Vagina (tissue), 2 donors: ENCODE measurements at regions not wholly inside any gene's neighbourhood (a gene's known extent, or its start where the extent isn't known, plus 50 kb on each side); places are given as distances from the start of the nearest gene placed in this dataset.

Experiments
- POLR2A ChIP-seq, 2 donors: fragments of 450-650 bp; IDR thresholded peaks; one replicate each; pipeline ENCODE4 v1.6.1; 2017; ENCODE audit warnings: antibody characterized with exemption in 2 of 2, mild to moderate bottlenecking in 2 of 2, moderate library complexity in 2 of 2
- TF ChIP-seq, protein P1 (sequence below), 3 experiments: fragments of 450-650 bp in 2 of 3; fragments of 200-600 bp in 1 of 3; sonication (generic) in 1 of 3; IDR thresholded peaks; one replicate each; pipeline ENCODE4 v1.5.1; 2017 to 2019; ENCODE audit warnings: antibody characterized with exemption in 3 of 3, mild to moderate bottlenecking in 2 of 3, moderate library complexity in 2 of 3

DNA sequence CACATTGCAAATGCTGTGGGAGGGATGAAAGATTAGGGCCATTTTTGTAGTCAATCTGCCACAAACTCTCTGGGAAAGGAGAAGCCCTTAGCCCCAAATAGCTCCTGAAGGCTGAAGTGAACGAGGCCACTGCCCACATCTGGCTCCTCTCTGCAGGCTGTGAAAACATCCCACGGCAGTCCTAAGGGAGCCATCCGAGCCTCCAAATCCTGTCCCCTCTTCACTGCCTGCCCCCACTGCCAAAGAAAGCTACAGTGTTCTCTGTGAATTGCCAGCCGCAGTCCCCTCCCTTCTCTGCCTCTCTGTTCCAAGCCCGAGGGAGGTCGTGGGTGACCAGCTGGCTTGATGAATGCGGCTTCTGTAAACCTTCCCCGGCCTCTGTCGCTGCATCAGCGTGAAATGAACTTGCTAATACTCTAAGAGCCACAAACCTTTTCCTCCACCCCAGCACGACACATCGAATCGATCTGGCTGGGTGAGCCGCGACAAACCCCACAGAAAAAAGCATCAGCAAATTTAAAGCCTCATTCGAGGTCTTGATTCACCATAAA is 180.7 kb upstream of the NRXN3 start:
- TF ChIP-seq POLR2A (IDR thresholded peaks at IDR 0.05), result no peak
- TF ChIP-seq, protein P1, sequence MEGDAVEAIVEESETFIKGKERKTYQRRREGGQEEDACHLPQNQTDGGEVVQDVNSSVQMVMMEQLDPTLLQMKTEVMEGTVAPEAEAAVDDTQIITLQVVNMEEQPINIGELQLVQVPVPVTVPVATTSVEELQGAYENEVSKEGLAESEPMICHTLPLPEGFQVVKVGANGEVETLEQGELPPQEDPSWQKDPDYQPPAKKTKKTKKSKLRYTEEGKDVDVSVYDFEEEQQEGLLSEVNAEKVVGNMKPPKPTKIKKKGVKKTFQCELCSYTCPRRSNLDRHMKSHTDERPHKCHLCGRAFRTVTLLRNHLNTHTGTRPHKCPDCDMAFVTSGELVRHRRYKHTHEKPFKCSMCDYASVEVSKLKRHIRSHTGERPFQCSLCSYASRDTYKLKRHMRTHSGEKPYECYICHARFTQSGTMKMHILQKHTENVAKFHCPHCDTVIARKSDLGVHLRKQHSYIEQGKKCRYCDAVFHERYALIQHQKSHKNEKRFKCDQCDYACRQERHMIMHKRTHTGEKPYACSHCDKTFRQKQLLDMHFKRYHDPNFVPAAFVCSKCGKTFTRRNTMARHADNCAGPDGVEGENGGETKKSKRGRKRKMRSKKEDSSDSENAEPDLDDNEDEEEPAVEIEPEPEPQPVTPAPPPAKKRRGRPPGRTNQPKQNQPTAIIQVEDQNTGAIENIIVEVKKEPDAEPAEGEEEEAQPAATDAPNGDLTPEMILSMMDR (IDR thresholded peaks at IDR 0.05), result no peak
